ENCODE measurements at regions not wholly inside any gene's neighbourhood (a gene's known extent, or its start where the extent isn't known, plus 50 kb on each side); places are given as distances from the start of the nearest gene placed in this dataset.

DNA sequence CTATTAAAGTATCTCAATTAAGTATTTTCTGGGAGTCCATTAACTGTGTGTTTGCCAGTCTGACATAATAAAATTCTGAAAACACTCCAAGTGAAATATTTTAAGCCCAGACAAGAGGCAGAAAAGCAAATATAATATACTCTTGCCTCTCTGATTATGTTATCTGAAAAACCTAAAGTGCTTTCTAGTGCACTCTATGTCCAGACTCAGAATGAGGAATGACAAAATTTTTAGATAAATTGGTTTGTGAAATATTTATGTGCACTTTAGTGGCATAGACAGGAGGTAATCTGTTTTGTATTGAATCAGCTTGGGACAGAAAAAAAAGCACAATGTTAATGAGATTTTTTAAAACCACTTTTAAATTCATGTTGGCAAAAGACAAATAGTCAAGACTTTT lies 508.2 kb upstream of the SUCLG2 start:
- no peak for ATAC-seq (replicated peaks)
- Mint-ChIP-seq H3K36me3 (ENCODE audit: insufficient read depth) (peaks cover 2% of the 10 kb centered on the region), H3K9me3 (no peaks in the 10 kb centered on the region), H3K27me3 (no peaks in the 10 kb centered on the region), H3K4me3 (no peak overlapping the region), H3K27ac (no peak overlapping the region), H3K4me1 (ENCODE audit: low read depth in 2 of 2) (no peaks in the 10 kb centered on the region)
- no peak for DNase-seq

DNA sequence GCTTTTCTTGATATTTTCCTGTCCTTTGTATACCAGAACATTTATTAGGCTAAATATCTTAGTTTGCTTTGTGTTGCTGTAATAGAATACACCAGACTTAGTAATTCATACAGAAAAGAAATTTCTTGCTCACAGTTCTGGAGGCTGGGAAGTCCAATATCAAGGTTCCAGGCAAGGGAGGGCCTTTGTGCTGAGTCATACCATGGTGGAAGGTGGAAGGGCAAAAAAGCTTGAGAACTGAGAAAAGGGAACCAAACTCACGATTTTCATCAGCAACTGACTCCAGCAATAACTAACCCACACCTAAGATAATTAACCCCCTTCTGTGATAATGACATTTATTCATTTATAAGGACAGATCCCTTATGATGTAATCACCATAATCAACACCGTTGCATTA lies 496.9 kb upstream of the SUCLG2 start:
- no peak for ATAC-seq (replicated peaks)
- peaks cover 3% of the 10 kb centered on the region in 2 donors for H3K4me1 Mint-ChIP-seq (ENCODE audit: low read depth in 2 of 2)
- peaks cover 0 to 1% of the 10 kb centered on the region in 2 donors for H3K9me3 Mint-ChIP-seq
- no peaks in the 10 kb centered on the region for H3K36me3 Mint-ChIP-seq (ENCODE audit: insufficient read depth)
- DNase-seq: no peak
- H3K27ac Mint-ChIP-seq: no peak overlapping the region
- H3K4me3 Mint-ChIP-seq: no peak overlapping the region
- H3K27me3 Mint-ChIP-seq: no peaks in the 10 kb centered on the region

GRCh38 chr3:68148447-68148846 lies 494.0 kb upstream of the SUCLG2 start:
- DNase-seq: no peak
- H3K9me3 Mint-ChIP-seq: peaks cover 0 to 1% of the 10 kb centered on the region in 2 donors
- no peaks in the 10 kb centered on the region for H3K27me3 Mint-ChIP-seq
- no peak for ATAC-seq (replicated peaks)
- no peak overlapping the region for H3K4me3 Mint-ChIP-seq
- H3K27ac Mint-ChIP-seq: no peak overlapping the region
- no peaks in the 10 kb centered on the region for H3K36me3 Mint-ChIP-seq (ENCODE audit: insufficient read depth)
- peaks cover 0 to 3% of the 10 kb centered on the region in 2 donors for H3K4me1 Mint-ChIP-seq (ENCODE audit: low read depth in 2 of 2)

GRCh38 chr3:68142441-68142840 lies 488.0 kb upstream of the SUCLG2 start:
- Mint-ChIP-seq H3K27ac (no peak overlapping the region), H3K27me3 (no peaks in the 10 kb centered on the region), H3K9me3 (no peaks in the 10 kb centered on the region), H3K36me3 (ENCODE audit: insufficient read depth) (no peaks in the 10 kb centered on the region), H3K4me1 (ENCODE audit: low read depth in 2 of 2) (peaks cover 0 to 4% of the 10 kb centered on the region in 2 donors), H3K4me3 (no peak overlapping the region)
- no peak for DNase-seq
- ATAC-seq (replicated peaks): no peak

DNA sequence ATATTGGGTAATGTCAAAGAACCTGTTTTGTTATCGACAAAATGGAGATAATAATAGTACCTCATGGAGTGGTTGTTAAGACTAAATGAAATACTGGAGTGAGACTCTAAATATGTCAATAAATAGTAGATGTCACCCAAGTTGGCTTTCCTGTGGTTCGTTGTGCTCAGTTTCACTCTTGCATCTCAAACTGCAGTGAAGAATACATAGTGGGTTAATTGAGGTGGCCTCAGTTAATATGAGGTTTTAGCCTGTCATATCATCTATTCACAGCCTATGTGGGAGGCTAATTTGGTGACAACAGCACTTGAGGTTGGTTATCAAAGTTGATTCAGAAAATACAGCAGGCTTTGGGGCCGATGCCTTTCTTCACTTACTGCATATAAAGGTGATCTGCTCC lies 485.5 kb upstream of the SUCLG2 start:
- Mint-ChIP-seq H3K36me3 (ENCODE audit: insufficient read depth) (no peaks in the 10 kb centered on the region), H3K4me3 (no peak overlapping the region), H3K4me1 (ENCODE audit: low read depth in 2 of 2) (peaks cover 0 to 4% of the 10 kb centered on the region in 2 donors), H3K27ac (no peak overlapping the region), H3K27me3 (no peaks in the 10 kb centered on the region), H3K9me3 (no peaks in the 10 kb centered on the region)
- ATAC-seq (replicated peaks) (no peak), DNase-seq (no peak)

GRCh38 chr3:68136411-68136810 lies 482.0 kb upstream of the SUCLG2 start:
- no peak for ATAC-seq (replicated peaks)
- no peaks in the 10 kb centered on the region for H3K9me3 Mint-ChIP-seq
- peaks cover under 1 to 2% of the 10 kb centered on the region in 2 donors for H3K27me3 Mint-ChIP-seq
- H3K4me3 Mint-ChIP-seq: no peak overlapping the region
- no peaks in the 10 kb centered on the region for H3K36me3 Mint-ChIP-seq (ENCODE audit: insufficient read depth)
- DNase-seq: no peak
- peaks cover 0 to 3% of the 10 kb centered on the region in 2 donors for H3K4me1 Mint-ChIP-seq (ENCODE audit: low read depth in 2 of 2)
- no peak overlapping the region for H3K27ac Mint-ChIP-seq

DNA sequence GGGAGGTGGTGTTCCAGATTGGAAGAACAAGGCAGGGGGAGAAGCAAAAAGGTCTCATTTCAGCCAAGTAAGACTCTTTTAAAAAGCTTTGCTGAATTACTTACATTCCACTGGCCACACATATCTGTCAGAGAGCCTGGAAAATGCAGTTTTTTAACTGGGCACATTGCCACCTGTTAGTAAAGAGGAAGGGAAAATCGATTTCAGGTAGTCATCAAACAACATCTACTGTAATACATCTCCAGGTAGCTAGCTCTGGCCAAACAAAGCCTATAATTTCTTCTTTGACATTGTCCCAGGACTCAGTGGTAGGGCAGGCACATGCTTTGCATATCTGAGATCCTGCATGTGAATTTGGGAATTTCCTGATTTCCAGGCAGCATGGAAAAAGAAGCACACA lies 480.7 kb upstream of the SUCLG2 start:
- no peaks in the 10 kb centered on the region for H3K9me3 Mint-ChIP-seq
- no peak for ATAC-seq (replicated peaks)
- peaks cover 12% of the 10 kb centered on the region in 2 donors for H3K27me3 Mint-ChIP-seq
- H3K36me3 Mint-ChIP-seq (ENCODE audit: insufficient read depth): no peaks in the 10 kb centered on the region
- H3K4me3 Mint-ChIP-seq: no peak overlapping the region
- H3K4me1 Mint-ChIP-seq (ENCODE audit: low read depth in 2 of 2): no peaks in the 10 kb centered on the region
- H3K27ac Mint-ChIP-seq: no peak overlapping the region
- no peak for DNase-seq

DNA sequence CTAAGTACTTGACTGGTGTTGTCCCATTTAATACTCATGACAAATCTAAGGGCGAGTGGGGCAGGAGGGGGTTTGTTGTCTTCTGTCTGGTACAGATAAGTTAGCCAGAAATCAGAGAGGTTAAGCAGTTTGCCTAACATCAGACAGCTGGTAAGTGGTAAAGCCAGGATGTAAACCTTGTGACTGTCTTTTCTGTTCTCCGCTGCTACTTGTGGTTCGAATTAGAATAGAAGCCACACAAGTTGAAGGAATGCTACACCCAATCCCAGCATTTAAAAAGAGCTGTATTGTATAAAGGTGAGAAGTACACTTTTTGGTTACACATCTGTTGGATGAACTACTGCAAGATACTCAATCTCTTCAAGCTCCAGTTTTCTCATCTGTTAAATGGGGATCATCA lies 474.7 kb upstream of the SUCLG2 start:
- peaks cover 8 to 12% of the 10 kb centered on the region in 2 donors for H3K4me1 Mint-ChIP-seq (ENCODE audit: low read depth in 2 of 2)
- H3K27me3 Mint-ChIP-seq: peaks cover 12% of the 10 kb centered on the region in 2 donors
- no peaks in the 10 kb centered on the region for H3K36me3 Mint-ChIP-seq (ENCODE audit: insufficient read depth)
- DNase-seq: no peak
- no peak for ATAC-seq (replicated peaks)
- no peak overlapping the region for H3K27ac Mint-ChIP-seq
- no peak overlapping the region for H3K4me3 Mint-ChIP-seq
- H3K9me3 Mint-ChIP-seq: peaks cover 3 to 11% of the 10 kb centered on the region in 2 donors

- no peak for DNase-seq
- H3K4me3 Mint-ChIP-seq: no peak overlapping the region
- ATAC-seq (replicated peaks): no peak
Measured at GRCh38 chr3:68123231-68123630, 468.8 kb upstream of the SUCLG2 start.

GRCh38 chr3:68121287-68121686 lies 466.9 kb upstream of the SUCLG2 start:
- Mint-ChIP-seq H3K4me1 (ENCODE audit: low read depth in 2 of 2) (peaks cover 7 to 8% of the 10 kb centered on the region in 2 donors), H3K27ac (no peak overlapping the region), H3K4me3 (no peak overlapping the region), H3K9me3 (no peaks in the 10 kb centered on the region), H3K36me3 (ENCODE audit: insufficient read depth) (no peaks in the 10 kb centered on the region), H3K27me3 (no peaks in the 10 kb centered on the region)
- DNase-seq (no peak), ATAC-seq (replicated peaks) (no peak)

More at GRCh38 chr3:68123231-68123630, 468.8 kb upstream of the SUCLG2 start:
- H3K27me3 Mint-ChIP-seq: no peaks in the 10 kb centered on the region
- peaks cover 3 to 11% of the 10 kb centered on the region in 2 donors for H3K9me3 Mint-ChIP-seq
- H3K4me1 Mint-ChIP-seq (ENCODE audit: low read depth in 2 of 2): peaks cover 8 to 15% of the 10 kb centered on the region in 2 donors
- no peaks in the 10 kb centered on the region for H3K36me3 Mint-ChIP-seq (ENCODE audit: insufficient read depth)
- no peak overlapping the region for H3K27ac Mint-ChIP-seq

- Mint-ChIP-seq H3K27me3 (no peaks in the 10 kb centered on the region), H3K4me1 (ENCODE audit: low read depth in 2 of 2) (no peaks in the 10 kb centered on the region), H3K27ac (no peak overlapping the region), H3K36me3 (ENCODE audit: insufficient read depth) (no peaks in the 10 kb centered on the region), H3K9me3 (no peaks in the 10 kb centered on the region), H3K4me3 (no peak overlapping the region)
- DNase-seq: no peak
- ATAC-seq (replicated peaks): no peak
Measured at GRCh38 chr3:68116580-68116979, 462.2 kb upstream of the SUCLG2 start.

DNA sequence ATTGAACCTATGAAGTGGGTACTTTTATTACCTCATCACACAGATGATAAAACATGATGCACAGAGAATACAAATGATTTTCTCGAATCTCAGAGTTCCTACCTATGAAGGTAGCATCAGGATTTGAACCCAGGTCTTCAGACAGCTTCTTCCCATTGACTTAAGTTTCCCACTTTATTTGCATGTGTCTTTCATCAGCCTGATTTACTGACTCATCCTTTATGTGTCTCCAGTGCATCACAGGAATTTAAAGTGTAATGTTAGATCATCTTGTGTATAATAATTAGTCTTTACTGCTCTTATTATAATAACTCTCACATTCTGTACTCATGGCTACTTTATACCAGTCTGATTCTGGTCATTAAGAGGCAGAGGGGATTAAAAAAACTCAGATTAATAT lies 449.4 kb upstream of the SUCLG2 start:
- Mint-ChIP-seq H3K27me3 (peaks cover 0 to under 1% of the 10 kb centered on the region in 2 donors), H3K4me1 (ENCODE audit: low read depth in 2 of 2) (peaks cover 6 to 13% of the 10 kb centered on the region in 2 donors), H3K36me3 (ENCODE audit: insufficient read depth) (no peaks in the 10 kb centered on the region), H3K27ac (no peak overlapping the region), H3K9me3 (peaks cover 0 to 3% of the 10 kb centered on the region in 2 donors), H3K4me3 (no peak overlapping the region)
- ATAC-seq (replicated peaks) (no peak), DNase-seq (no peak)

GRCh38 chr3:68090571-68090970 lies 436.2 kb upstream of the SUCLG2 start:
- ATAC-seq (replicated peaks) (no peak), DNase-seq (no peak)
- Mint-ChIP-seq H3K36me3 (ENCODE audit: insufficient read depth) (peaks cover 4% of the 10 kb centered on the region), H3K27ac (peak overlapping the region in 1 of 2 donors; percentile 61), H3K4me3 (peak overlapping the region; percentile 30 to 63), H3K27me3 (no peaks in the 10 kb centered on the region), H3K4me1 (ENCODE audit: low read depth in 2 of 2) (peaks cover 25 to 37% of the 10 kb centered on the region in 2 donors), H3K9me3 (no peaks in the 10 kb centered on the region)

DNA sequence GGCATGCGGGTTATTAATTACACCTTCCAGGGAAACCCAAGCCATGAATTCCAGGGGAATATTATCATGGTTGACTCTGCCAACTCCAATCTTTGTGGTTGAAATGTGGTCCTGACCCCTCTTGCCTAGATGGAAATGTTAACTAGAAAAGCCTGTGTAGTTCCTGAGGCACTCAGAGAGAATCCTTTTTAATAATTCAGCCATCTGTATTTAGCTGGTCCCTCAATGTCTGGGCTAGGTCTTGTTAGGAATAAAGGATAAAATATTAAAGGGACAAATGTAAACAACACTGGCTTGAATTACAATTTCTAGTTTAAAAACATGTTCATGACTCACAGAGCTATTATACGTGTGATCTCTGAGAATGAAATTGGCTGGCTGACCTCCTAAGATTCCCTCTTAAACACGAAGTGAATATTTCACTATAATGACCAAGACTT lies 435.2 kb upstream of the SUCLG2 start:
- peaks cover 4% of the 10 kb centered on the region for H3K36me3 Mint-ChIP-seq (ENCODE audit: insufficient read depth)
- H3K27me3 Mint-ChIP-seq: no peaks in the 10 kb centered on the region
- H3K4me3 Mint-ChIP-seq: peak overlapping the region; percentile 17 to 63
- H3K9me3 Mint-ChIP-seq: no peaks in the 10 kb centered on the region
- no peak for DNase-seq
- peak overlapping the region in 1 of 2 donors; percentile 61 for H3K27ac Mint-ChIP-seq
- H3K4me1 Mint-ChIP-seq (ENCODE audit: low read depth in 2 of 2): peaks cover 25 to 40% of the 10 kb centered on the region in 2 donors
- ATAC-seq (replicated peaks): no peak

DNA sequence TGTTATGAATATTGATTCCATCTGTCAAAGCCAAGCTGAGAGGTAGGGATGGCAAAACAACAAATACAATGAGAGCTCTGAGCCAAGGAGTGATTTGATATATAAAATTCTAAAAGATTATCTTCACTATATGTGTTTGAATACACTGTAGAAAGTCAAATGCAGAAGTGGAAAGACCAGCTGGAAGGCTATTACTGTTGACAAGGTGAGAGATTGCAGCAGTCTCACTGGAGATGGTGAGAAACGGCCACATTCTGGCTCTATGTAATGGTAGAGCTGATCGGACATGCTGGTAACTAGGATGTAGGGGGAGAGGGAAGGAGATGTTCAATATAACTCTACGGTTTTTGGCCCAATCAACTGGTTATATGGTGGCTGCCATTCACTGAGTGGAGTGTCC lies 434.2 kb upstream of the SUCLG2 start:
- Mint-ChIP-seq H3K4me1 (ENCODE audit: low read depth in 2 of 2) (peaks cover 25 to 40% of the 10 kb centered on the region in 2 donors), H3K27me3 (no peaks in the 10 kb centered on the region), H3K27ac (peak overlapping the region; percentile 33 to 84), H3K9me3 (no peaks in the 10 kb centered on the region), H3K36me3 (ENCODE audit: insufficient read depth) (peaks cover 4% of the 10 kb centered on the region), H3K4me3 (peak overlapping the region; percentile 55 to 68)
- ATAC-seq (replicated peaks): no peak
- no peak for DNase-seq
